Choroid plexus epithelial cell (primary cell): ENCODE measurements at regions not wholly inside any gene's neighbourhood (a gene's known extent, or its start where the extent isn't known, plus 50 kb on each side); places are given as distances from the start of the nearest gene placed in this dataset.

ENCODE experiments used
- DNase-seq: peaks from one replicate; pipeline ENCODE4 v3.0.0-alpha.2; 2010; ENCODE audit warnings: low read depth
- H3K4me3 ChIP-seq: 2 replicates; pipeline ENCODE4 v1.5.1; 2011; ENCODE audit warnings: low read depth, mild to moderate bottlenecking, control low read depth, low read length, moderate library complexity
- CTCF ChIP-seq: conservative IDR thresholded peaks from 2 replicates; pipeline ENCODE4 v1.5.1; 2011; ENCODE audit warnings: low read depth, mild to moderate bottlenecking, control low read depth, inconsistent platforms, low read length, moderate library complexity

DNA sequence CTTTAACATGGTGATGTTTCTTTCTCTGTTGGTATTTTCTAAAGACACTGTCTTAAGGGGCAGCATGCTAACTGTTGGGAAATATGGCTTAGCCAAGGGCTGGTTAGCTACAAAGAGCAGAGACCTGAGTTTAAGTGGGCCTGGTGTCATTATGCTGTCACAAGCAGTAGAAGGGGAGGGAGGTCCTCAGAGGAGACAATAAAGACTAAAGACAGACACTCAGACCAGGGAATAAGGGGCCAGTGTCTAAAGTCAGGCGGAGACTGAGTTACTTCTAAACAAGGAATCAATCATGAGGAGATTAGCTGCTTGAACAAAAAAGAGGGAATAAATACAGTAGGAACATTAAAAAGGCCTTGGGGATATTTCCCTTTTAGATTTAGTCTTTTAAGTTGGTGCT, 142.7 kb upstream of the DPPA4 start:
- TF ChIP-seq CTCF: no peak
- H3K4me3 ChIP-seq: no peak overlapping the region
- DNase-seq: no peak

- no peak for TF ChIP-seq CTCF
- H3K4me3 ChIP-seq: no peak overlapping the region
- no peak for DNase-seq
These were observed 141.3 kb upstream of the DPPA4 start for GRCh38 chr3:109478614-109479013.

DNA sequence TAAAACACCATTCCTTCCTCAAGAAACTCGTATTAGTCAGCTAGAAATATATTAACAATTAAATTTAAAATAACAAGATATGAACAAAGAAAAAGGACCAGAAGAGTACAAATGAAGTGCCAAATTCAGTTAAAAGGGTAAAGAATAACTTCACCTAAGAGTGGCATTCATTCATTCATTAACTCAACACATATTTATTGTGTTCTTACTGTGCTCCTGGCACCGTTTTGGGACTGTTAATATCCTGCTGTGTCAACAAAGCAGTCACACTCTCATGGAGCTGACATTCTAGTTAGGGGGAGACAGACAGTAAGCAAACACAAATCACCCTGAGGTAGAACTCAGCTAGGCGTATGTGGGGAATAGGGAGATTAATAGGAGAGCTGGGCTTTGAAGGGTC, 123.6 kb upstream of the DPPA4 start:
- no peak for DNase-seq
- no peak overlapping the region for H3K4me3 ChIP-seq
- no peak for TF ChIP-seq CTCF

DNA sequence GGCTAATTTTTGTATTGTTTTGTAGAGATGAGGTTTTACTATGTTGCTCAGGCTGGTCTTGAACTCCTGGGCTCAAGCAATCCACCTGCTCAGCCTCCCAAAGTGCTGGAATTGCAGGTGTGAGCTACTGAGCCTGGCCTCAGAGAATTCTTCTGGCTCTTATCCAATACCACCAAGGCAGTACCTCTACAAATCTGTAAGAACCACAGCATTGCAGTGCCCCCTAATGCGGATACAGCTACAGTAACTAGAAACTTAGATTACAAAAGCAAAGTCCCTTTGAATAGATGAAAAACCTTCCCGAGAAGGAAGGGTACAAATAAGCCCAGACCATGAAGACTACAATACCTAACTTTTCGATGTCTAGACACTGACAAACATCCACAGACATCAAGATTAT, 107.9 kb upstream of the DPPA4 start:
- H3K4me3 ChIP-seq: no peak overlapping the region
- no peak for TF ChIP-seq CTCF
- no peak for DNase-seq

DNA sequence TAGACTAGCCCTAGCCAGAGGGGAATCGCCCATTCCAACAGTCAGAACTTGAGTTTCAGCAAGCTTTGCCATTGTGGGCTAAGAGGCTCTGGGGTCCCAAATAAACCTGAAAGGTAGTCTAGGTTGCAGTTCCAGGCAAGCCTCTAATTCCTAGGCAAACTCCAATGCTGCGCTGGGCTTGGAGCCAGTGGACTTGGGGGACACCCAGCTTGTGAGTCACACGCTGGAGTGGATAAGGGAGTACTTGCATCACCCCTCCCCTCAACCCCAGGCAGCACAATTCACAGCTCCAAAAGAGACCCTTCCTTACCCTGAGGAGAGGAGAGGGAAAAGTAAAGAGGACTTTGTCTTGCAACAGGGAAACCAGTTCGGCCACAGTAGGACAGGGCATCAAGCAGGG, 105.2 kb upstream of the DPPA4 start:
- TF ChIP-seq CTCF: no peak
- DNase-seq: no peak

GRCh38 chr3:109440353-109440752, 103.0 kb upstream of the DPPA4 start:
- no peak for DNase-seq
- no peak for TF ChIP-seq CTCF
- no peak overlapping the region for H3K4me3 ChIP-seq

More for the DNA sequence above, 105.2 kb upstream of the DPPA4 start:
- no peak overlapping the region for H3K4me3 ChIP-seq

- no peak overlapping the region for H3K4me3 ChIP-seq
- no peak for TF ChIP-seq CTCF
- DNase-seq: no peak
These were observed 95.5 kb upstream of the DPPA4 start for GRCh38 chr3:109432833-109433232.
